WI38 (cell line): ENCODE measurements at regions not wholly inside any gene's neighbourhood (a gene's known extent, or its start where the extent isn't known, plus 50 kb on each side); places are given as distances from the start of the nearest gene placed in this dataset.

Experiments
- H3K4me3 ChIP-seq: 2 replicates; pipeline ENCODE4 v1.5.1; 2011; ENCODE audit warnings: low read depth, mild to moderate bottlenecking, control low read depth, low read length
- CTCF ChIP-seq: IDR thresholded peaks from 2 replicates; pipeline ENCODE4 v1.5.1; 2012; ENCODE audit warnings: low read depth, mild to moderate bottlenecking, control low read depth, low read length

- no peak overlapping the region for H3K4me3 ChIP-seq
- no peak for TF ChIP-seq CTCF
Measured at GRCh38 chr2:65551528-65551927, 119.1 kb upstream of the SPRED2 start.

GRCh38 chr2:65550246-65550645, 117.8 kb upstream of the SPRED2 start:
- no peak for TF ChIP-seq CTCF

DNA sequence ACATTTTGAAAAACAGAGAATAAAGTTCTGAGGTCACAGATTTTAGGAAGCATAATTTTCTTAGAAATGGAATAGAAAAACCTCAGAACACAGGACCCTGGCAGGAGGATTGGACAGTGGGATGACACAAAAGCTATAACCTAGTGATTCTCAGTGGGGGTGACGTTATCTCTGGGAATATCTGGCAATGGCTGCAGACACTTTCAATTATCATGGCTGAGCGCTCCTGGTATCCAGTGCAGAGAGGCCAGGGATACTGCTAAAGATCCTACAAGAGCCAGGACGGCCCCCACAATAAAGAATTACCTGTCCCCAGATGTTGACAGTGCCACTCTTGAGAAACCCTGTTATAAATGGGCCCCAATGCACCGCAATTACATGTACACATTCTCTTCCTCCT, 117.2 kb upstream of the SPRED2 start:
- H3K4me3 ChIP-seq, result no peak overlapping the region
- no peak for TF ChIP-seq CTCF

More at GRCh38 chr2:65550246-65550645, 117.8 kb upstream of the SPRED2 start:
- no peak overlapping the region for H3K4me3 ChIP-seq

GRCh38 chr2:65549257-65549627, 116.8 kb upstream of the SPRED2 start:
- no peak overlapping the region for H3K4me3 ChIP-seq
- TF ChIP-seq CTCF, result no peak

DNA sequence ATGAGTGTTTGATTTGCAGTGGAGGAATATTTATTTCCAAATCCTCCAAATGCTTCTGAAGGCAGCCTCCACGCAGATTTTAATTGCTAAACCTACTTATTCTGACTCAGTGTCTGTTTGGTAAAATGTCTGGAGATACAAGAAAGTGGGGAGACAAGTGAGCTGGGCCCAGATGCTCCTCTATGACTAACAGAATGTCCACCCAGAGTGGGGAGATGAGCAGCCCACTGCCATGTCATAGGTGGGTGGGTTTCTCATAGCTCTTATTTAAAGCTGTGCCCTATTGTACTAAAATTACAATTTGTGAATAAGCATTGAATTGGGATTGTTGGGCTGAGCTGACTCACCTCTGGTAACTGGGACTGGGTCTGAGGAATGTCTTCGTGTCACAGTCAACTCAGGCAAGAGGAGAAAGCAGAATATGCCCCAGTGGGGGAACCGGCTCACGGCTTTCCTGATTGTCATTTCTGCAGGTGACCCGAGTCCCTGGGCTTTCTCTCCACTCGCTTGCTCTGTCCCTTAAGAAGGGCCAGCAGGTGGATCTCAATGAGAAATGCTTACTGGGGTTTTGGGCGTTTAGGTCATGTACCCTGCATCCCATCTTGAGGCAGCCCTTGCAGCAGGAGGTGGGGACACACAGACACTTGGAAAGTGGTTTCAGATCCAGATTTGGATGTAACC, 116.3 kb upstream of the SPRED2 start:
- no peak overlapping the region for H3K4me3 ChIP-seq
- no peak for TF ChIP-seq CTCF

- TF ChIP-seq CTCF, result no peak
- H3K4me3 ChIP-seq, result no peak overlapping the region
Measured at GRCh38 chr2:65548064-65548463, 115.7 kb upstream of the SPRED2 start.

DNA sequence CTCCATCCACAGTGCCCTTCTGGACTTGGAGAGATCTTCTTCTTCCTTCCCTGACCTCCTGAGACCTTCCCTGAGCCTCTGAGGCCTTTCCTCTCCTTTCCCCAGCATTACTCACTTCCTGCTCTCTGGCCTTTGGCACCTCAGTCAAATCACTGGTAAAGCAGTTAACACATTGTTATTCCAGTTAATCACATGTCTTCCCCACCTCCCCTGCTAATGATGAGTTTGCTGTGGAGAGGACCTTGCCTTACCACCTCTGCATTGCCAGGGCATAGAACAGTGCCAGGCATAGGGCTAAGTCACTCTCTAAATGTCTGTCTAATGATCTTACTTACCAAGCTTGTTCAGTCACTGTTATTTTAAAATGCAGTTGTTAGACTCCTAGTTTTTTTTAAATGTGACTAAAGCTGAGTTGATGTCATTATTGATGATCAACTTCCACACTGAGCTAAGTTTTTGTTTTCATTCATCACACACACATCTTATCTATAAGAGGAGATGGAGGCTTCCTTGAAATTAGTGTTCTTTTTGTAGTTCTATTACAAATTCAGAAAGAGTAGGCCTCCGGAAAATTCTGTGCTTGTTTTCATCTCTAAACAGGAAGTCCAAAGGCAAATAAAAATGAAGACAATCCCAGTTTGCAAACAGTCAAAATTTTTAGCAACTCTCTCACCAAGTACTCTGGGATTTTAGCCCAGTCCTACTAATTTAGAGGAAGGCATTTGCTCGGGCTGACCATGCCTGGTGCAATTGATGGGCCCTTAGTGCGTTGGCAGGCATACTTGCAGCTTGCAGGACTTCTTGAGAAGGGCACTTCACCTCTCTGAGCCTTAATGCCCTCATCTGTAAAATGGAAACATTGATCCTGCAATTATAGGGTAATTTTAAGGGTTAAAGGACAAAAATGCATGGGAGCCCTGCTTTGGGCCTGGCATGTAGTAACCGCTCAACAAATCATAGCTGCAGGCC, 113.7 kb upstream of the SPRED2 start:
- no peak overlapping the region for H3K4me3 ChIP-seq

More for the DNA sequence above, 113.7 kb upstream of the SPRED2 start:
- no peak for TF ChIP-seq CTCF
